HEK293T (cell line): ENCODE measurements at regions not wholly inside any gene's neighbourhood (a gene's known extent, or its start where the extent isn't known, plus 50 kb on each side); places are given as distances from the start of the nearest gene placed in this dataset.

Source experiments
- FOXA1 ChIP-seq: fragments of 450-650 bp; IDR thresholded peaks from 2 replicates; pipeline ENCODE4 v1.6.1; 2016; ENCODE audit warnings: mild to moderate bottlenecking
- FOXK2 ChIP-seq: fragments of 450-650 bp; IDR thresholded peaks from 2 replicates; pipeline ENCODE4 v1.6.1; 2016; ENCODE audit warnings: mild to moderate bottlenecking

DNA sequence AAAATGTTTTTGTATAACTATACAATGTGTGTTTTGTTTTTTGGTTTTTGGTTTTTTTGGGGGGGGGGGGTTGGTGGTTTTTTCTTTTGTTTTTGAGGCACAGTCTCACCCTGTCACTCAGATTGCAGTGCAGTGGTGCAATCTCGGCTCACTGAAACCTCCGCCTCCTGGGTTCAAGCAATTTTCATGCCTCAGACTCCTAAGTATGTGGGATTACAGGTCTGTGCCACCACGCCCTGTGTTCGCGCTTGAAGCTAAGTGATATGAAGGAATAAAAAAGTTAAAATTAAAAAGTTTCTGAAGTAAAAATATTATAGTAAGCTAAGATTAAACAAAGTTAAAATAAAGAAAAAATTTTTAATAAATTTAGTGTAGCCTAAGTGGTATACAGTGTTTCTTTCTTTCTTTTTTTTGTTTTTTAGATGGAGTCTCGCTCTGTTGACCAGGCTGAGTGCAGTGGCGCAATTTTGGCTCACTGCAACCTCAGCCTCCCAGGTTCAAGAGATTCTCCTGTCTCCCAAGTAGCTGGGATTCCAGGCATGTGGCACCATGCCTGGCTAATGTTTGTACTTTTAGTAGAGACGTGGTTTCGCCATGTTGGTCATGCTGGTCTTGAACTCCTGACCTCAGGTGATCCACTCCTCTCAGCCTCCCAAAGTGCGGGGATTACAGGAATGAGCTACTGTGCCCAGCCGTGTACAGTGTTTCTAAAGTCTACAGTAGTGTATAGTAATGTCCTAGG lies 53.9 kb upstream of the TEX55 start:
- TF ChIP-seq FOXK2, result no peak
- no peak for TF ChIP-seq FOXA1
